GM19452 (cell line): ENCODE measurements at regions not wholly inside any gene's neighbourhood (a gene's known extent, or its start where the extent isn't known, plus 50 kb on each side); places are given as distances from the start of the nearest gene placed in this dataset.

Experiments used
- ATAC-seq: cut with Tn5 transposase; IDR thresholded peaks from one replicate; pipeline ENCODE4 v1.9.1; 2021; ENCODE audit not compliant: unreplicated experiment

DNA sequence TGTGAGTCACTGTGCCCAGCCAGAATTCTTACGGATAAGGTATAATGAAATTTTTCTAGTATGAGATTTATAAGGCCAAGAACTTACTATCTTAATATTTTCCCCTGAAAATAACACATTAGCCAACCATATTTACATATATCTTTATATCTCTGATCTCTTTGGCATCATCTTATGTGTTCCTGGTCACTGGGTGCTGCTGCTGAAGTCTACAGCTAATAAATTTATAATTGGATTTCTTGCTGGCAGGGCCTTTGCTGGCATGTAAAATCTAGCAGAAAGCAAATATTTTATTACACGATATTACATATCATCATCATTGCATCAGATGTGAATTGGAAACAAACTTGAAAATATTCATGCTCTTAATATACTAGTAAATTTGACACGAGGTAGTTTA is 590.7 kb downstream of the ANXA1 start:
- no peak for ATAC-seq

DNA sequence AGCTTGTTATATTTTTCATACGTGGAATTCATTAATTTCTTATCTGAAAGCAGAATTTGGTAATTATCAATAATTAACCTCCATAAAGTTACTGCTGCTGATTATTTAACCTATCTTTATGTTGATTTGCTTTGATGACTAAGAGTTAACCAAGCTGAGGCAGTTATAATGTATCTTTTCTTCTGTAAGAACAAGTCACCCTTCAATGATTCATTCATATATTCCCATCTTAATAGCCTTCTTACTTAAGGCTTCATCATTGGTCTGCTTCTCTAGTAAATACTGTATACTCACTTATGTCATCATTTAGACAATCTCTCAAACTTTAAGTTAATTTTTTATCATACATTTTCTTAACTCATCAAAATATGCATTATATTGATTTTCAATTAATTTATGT is 592.2 kb downstream of the ANXA1 start:
- ATAC-seq, result no peak

DNA sequence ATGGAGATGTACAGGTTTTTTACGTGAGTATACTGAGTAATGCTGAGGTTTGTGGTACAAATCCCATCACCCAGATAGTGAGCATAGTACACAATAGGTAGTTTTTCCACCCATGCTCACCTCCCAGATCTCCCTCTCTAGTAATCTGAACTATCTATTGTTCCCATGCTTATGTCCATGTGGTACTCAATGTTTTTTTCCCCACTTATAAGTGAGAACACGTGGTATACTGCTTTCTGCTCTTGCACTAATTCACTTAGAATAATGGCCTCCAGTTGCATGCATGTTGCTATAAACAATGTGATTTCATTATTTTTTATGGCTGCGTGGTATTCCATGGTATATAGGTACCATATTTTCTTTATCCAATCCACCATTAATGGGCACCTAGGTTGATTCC is 593.9 kb downstream of the ANXA1 start:
- ATAC-seq, result no peak

DNA sequence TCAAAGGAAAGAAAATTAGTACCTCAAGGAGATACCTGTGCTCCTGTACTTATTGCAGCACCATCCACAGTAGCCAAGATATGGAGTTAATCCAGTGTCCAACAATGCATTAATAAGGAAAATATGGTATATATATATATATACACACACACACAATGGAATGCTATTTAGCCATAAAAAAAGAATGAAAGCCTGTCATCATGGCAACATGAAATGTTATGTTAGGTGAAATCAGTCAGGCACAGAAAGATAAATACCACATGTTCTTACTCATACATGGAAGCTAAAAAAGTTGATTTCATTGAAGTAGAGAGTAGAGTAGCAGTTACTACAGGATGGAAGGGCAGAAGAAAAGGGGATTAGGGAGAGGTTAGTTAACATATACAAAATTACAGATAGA is 601.5 kb downstream of the ANXA1 start:
- ATAC-seq, result no peak

DNA sequence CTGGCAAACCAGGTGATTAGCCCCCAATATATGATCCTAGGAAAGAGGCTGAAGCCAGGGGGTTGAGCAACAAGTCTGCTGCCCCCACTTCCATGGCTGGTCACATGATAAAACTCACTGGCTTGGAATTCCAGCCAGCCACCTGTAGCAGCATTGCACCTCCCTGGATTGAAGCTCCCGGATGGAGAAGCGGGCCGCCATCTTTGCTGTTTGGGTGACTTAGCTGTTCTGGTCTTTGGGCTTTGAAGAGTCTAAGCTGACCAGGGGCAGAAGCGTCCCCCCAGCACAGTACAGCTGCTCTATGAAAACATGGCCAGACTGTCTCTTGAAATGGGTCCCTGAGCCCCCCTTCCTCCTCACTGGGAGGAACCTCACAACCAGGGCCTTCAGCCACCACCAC is 610.2 kb downstream of the ANXA1 start:
- no peak for ATAC-seq

DNA sequence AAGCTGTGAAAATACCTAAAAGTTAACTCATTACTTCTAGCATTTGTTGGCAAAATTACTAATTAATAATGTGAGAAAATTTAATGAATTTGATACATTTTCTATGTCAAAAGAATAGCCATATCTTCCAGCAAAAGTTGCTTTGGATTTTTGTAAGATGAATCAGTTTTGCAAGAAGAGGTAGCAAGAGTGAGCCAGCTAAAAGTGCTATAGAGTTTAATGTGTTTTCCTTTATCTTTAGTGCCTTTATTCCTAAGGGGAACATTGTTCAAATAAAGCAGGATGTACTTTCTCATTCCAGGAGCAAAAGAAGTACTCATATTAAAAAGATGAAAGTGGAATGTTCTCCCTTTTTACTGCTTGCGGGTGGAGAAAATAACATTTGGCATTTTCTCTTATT is 622.2 kb downstream of the ANXA1 start:
- no peak for ATAC-seq

DNA sequence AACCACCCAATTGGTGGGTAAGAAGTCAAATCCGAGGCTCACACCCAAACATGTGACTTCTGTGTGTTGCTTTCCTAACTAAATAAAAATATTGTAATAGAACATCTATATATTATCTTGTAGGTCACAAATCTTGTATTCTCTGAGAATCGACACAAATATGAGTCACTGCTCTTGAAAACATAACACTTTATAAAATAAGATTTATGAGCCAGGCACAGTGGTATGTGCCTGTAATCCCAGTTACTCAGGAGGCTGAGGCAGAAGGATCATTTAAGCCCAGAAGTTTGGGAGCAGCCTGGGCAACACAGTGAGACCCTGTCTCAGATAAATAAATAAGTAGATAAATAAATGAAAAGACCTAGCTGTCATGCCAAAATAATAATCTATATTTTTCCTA is 624.1 kb downstream of the ANXA1 start:
- ATAC-seq, result no peak

DNA sequence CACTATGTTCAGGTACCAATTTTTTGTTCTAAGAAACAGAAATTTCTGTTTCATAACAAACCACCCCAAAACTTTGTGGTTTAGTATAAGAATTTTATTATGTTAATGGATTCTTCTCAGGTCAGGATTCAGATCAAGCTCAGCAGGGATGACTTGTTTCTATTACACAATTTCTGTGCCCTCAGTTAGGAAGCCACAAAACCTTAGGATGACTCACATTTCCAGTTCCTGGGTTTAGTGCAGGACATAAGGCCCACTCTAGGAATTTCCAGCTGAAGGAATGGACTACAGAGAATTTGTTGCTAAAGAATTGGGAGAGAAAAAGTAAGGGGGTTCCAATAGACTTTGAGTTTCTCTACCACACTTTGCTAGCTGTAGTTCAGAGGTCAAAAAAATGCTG is 629.3 kb downstream of the ANXA1 start:
- no peak for ATAC-seq

DNA sequence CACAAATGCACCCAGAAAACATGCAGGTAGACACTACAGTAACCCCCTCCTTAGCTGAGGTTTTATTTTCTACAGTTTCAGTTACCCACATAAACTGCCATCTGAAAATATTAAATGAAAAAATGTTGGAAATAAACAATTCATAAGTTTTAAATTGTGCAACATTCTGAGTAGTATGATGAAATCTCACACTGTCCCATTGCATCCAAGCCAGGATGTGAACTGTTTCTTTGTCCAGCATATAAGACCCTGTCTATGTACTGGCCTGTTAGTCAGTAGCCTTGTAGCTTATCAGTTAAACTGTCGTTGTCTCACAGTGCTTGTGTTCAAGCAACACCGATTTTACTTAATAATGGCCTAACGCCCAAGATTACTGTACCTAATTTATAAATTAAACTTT is 630.5 kb downstream of the ANXA1 start:
- ATAC-seq, result no peak

DNA sequence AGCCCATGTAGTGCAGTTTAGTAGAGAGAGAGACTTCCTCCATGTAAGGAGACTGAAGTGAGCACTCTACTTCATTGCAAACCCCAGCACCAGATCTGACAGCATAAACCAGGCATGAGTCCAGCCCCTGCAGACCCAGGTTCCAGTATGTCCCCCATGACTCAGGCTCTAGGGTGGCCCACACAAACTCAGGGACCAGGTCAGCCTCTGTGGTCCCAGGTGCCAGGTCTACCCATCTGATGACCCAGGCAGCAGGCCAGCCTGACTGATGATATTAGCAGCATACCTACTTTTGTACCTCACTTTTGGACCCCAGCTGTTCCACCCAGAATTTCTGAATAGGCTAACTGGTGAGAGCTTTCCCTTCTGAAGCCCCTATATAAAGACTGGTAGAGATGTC is 647.8 kb downstream of the ANXA1 start:
- ATAC-seq, result no peak

DNA sequence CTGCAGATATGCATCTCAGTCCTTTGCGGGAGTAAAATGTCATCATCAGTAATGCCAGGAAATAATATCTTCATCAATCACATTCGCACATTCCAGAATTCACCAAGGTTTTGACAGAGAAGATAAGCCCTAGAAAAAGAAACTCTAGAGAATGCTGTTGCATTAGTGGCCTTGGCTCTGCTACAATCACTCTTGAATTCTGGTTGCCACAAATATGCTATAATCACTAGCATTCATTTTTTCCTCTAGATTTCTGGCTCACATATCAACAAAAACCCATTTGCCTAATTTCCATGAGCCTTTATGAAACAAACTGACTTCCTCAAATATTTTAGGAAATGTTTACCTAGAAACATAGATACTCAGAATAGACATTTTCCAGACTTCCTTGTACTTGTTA is 653.4 kb downstream of the ANXA1 start:
- no peak for ATAC-seq

DNA sequence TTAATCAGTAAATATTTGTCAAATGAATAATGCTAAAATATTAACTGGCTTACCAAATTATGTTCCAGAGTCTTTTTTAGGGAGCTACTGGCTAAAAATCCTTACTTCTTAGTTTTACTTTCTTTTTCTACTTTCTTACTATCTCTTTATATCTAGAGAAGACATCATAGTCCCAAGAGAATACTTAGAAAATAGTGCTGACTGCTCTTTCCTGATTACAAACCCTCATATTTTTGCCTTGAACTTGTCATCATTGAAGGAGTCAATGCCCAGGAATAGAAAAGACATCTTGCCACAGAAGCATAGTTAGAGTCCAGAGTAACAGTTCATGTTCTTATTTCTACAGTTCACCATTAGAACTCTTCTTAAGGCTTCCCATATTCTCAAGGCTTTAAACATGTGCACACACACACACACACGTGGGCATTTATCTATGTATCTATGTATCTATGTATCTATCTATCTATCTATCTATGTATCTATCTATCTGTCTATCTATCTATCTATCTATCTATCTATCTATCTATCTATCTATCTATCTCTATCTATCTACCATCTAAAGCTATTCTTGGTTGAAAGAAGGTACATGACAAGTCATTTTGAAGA is 654.3 kb downstream of the ANXA1 start:
- no peak for ATAC-seq

DNA sequence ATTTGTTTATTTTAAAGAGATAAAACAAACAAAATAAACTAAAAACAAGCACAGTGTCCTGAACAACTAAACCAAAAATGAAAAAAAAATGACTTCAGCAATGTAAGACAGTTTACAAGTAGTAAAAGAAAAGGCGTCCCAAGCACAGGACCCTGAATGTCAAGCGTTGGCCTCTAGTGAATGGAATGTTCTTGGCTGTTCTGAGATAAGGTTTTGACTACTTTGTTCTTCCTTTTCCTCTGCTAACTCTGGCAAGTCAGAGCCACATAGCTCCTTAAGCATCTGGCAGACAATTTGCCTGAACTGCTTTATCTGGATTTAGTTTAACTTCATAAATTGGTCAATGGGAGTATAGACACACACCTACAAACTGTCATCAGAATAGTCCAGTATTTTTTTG is 655.2 kb downstream of the ANXA1 start:
- ATAC-seq, result no peak

DNA sequence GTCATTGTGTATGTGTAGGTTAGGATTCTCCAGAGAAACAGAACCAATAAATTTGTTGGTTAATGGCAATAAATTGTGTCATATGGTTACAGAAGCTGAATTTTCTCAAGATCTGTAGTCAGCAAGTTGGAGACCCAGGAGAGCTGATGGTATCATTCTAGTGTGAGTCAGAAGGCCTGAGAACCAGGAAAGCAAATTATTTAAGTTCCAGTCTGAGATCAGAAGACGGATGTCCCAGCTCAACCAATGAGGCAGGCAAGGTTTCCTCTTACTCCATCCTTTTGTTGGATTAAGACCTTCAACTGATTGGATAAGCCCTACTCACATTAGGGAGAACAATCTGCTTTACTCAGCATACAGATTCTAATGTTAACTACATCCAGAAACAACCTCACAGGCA is 656.3 kb downstream of the ANXA1 start:
- no peak for ATAC-seq

DNA sequence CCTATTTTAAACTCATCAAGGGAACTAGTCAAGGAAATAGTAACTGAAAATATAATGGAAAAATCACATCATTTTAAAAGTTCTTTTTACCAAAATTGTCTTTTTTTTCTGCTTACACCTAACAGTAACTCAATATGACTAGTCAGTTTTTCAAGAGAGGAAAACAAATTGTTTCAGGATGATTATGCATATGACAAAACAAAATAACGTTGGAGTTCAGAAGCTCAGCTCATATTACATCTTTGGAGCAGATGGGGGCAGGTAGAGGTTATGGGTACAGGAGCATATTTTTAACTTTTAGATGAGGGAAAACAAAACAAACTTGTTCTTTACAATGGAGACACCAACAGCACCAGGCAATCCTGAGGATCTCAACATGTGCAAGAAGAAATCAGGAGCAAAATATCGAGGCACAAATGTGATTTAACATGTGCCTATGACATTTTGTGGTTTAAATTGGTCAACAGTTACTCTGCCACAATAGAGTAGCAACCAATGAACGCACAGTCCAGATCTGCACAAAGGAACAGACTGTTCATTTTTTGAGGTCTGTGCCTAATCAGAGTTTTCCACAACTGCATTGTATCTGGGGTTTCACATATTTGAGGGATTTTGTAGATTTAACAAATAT is 659.0 kb downstream of the ANXA1 start:
- no peak for ATAC-seq

DNA sequence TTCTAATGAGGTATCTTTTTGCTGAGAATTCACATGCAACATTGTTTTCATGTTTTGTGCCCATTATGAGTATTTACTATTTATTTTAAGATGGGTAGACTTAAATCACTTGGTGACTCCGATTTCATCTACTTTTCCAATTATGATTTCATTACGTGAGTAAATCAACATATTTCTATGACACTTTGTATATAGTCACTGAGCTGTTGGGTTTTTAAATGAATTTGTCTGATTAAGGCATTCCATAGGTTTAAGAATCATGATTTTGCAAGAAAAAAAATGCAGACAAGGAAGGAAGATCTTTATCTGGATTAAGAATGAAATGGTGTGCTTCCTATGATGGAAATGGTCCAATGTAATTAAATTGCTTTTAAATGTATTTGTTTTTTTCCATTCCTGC is 661.9 kb downstream of the ANXA1 start:
- ATAC-seq, result no peak

DNA sequence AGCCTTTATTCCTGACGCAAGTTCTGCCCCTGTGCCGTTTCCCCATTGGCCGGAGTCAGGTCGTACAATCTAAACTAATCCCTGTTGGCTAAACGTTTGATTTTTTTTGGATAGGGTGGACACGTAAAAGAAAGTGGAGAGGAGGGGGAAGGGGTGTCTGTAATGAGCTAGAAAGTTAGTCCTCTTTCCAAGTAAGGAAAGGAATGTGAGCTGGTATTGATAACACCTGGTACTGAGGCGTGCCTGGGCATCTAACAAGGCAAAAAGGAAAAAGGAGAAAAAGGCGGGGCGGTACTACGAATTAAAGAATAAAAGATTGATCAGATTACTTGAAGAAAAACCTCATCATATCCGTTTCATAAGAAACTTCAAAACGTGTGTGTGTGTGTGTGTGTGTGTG is 665.2 kb downstream of the ANXA1 start:
- ATAC-seq, result no peak

DNA sequence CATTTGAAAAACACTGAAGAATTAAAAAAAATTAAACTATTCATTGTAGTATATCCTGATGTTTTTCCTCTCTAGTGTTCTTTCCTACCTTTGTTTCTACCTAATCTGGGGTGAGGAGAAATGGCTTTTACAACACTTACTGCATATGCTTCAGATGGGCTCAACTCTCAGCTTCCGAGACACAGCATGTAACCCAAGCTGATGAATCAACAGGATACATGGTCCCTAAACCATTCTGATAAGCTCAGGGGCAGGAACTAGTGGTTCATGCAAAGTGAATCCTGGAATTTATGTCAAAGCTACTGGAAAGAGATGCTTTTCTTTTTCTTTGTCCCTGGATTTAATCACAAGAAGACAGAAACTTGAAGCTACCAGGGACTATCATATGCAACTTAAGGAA is 672.5 kb upstream of the RORB start:
- ATAC-seq, result no peak

DNA sequence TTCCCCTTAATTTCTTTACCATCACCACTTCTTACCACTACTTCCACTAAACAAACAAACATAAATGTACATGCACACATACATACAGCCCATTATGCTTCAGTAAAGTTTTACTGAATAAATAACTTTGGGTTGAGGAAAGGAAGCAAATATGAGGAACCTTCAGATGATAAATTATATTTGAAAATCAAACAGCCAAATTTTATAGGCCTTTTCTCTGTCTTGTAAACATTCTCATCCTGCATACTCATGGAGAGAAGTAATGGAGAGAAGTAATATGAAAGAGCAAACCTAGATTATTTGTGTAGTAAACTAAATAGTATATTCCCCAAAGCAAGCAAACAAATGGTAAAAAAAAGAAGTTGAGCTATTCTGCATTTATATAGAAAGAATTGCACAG is 658.3 kb upstream of the RORB start:
- ATAC-seq, result no peak

DNA sequence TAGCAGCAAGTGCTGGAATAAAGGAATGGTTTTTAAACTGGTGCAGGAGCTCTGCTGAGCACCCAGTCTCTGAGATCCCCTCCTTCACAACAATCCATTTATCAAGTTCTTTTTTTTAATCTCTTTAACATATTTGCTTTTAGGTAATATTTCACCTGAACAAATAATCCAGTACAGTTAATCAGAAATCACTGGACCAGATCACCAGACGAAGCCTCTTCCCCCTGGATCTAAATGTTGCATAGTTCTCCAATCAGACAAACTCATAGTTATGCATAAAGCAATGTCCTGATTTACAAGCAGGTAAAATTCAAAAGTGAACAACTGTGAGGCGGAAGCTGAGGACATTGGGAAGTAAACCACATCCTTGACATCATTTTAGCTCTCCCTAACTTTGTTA is 657.7 kb upstream of the RORB start:
- no peak for ATAC-seq

DNA sequence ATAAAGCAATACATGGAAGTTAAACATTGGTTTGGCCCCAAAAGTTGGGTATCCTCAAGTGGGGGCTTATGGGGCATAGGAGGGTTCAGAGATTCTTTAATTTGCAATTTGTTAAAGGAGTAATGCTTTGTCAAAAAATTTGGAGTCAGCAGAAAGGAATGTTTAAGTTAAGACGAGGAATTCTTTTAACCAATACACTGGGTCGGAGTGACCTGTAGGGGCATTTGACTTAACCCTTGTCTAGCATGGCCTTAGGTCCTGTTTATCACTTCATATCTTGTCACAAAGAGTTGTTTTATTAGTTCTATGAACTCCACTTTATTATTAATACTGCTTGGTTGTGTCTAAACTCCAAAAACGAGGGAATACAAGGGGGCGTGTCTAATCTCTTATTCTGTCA is 656.1 kb upstream of the RORB start:
- ATAC-seq, result no peak

DNA sequence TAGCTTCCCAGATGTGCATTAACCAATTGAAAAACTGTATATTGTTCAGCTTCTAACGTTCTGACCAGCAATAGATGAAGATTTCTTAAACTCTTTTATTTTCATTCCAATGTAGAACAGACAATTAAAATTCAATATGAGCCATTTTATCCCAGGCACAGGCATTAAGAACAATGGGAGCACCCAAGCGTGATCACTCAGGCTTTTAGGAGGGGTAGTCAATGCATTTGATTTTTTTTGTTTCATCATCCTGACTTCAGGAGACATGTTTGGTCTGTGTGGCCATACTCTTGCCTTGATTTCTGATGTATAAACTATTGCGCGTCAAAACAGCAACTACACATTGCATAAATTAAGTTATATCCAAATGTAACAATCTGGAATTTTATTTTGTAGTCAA is 653.0 kb upstream of the RORB start:
- no peak for ATAC-seq

DNA sequence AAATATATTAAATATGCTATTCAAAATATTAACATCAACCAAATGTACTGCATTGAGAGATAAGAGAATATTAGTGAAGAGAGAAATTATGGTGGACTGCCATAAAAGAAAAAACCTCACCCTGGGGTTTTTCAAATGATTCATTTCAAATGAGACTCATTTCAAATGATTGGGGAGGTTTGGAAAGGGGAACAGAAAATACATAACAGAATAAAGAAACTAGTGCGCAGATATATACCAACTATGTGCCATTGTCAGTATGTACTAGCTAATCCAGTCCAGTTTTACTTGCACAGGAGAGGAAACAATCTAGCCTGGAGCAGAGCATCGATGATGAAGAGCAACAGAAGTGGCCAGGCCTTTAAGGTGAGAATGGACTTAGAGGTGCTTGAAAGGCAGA is 651.6 kb upstream of the RORB start:
- no peak for ATAC-seq
